ENCODE measurements at regions not wholly inside any gene's neighbourhood (a gene's known extent, or its start where the extent isn't known, plus 50 kb on each side); places are given as distances from the start of the nearest gene placed in this dataset.

GRCh38 chr2:153626676-153627075 lies 148.1 kb upstream of the RPRM start:
- Histone ChIP-seq H3K9me3 (replicated peaks) (peaks cover 18% of the 10 kb centered on the region), H3K27ac (replicated peaks) (no peak overlapping the region), H3K27me3 (ENCODE audit: low read depth) (no peaks in the 10 kb centered on the region), H3K4me3 (no peak overlapping the region), H3K36me3 (no peaks in the 10 kb centered on the region), H3K4me1 (no peaks in the 10 kb centered on the region)
- intact Hi-C loops (cut with micrococcal nuclease): no loop called here
- DNase-seq: no peak
- no peak for TF ChIP-seq CTCF (IDR thresholded peaks at IDR 0.05; ENCODE audit: borderline replicate concordance)

- no peaks in the 10 kb centered on the region for H3K36me3 ChIP-seq
- H3K4me1 ChIP-seq: no peaks in the 10 kb centered on the region
- DNase-seq: no peak
- intact Hi-C loops (cut with micrococcal nuclease): no loop called here
- no peak for TF ChIP-seq CTCF (IDR thresholded peaks at IDR 0.05; ENCODE audit: borderline replicate concordance)
- H3K27me3 ChIP-seq (ENCODE audit: low read depth): no peaks in the 10 kb centered on the region
- H3K27ac ChIP-seq (replicated peaks): no peak overlapping the region
- no peak overlapping the region for H3K4me3 ChIP-seq
- H3K9me3 ChIP-seq (replicated peaks): peaks cover 10% of the 10 kb centered on the region
These were observed 156.9 kb upstream of the RPRM start for GRCh38 chr2:153635494-153635893.

GRCh38 chr2:153641046-153641445 lies 162.5 kb upstream of the RPRM start:
- intact Hi-C loops (cut with micrococcal nuclease): no loop called here

DNA sequence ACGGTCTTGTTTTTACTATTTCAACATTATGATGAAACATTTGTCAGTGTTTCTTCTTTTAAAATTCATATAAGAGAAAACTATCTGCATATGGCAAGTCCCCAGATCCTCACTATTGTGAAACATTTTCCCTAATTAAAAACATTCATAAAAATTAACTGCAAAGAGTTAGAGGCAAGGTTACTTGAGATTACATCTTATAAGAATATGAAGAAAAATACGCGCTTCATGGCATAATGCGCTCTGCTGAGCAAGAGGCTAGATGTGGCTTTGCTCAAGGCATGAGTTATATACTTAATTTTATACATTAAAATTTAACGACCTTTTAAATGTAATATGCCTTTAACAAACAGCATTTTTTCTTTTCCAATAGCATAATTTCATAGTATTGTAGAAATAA lies 166.4 kb upstream of the RPRM start:
- H3K27me3 ChIP-seq (ENCODE audit: low read depth): no peaks in the 10 kb centered on the region
- no peak for TF ChIP-seq CTCF (IDR thresholded peaks at IDR 0.05; ENCODE audit: borderline replicate concordance)
- no peaks in the 10 kb centered on the region for H3K4me1 ChIP-seq
- no peak for DNase-seq
- H3K4me3 ChIP-seq: no peak overlapping the region
- H3K27ac ChIP-seq (replicated peaks): no peak overlapping the region
- intact Hi-C loops (cut with micrococcal nuclease): no loop called here
- H3K36me3 ChIP-seq: no peaks in the 10 kb centered on the region
- peaks cover 13% of the 10 kb centered on the region for H3K9me3 ChIP-seq (replicated peaks)

More at GRCh38 chr2:153641046-153641445, 162.5 kb upstream of the RPRM start:
- Histone ChIP-seq H3K27me3 (ENCODE audit: low read depth) (no peaks in the 10 kb centered on the region), H3K36me3 (no peaks in the 10 kb centered on the region), H3K4me3 (no peak overlapping the region), H3K9me3 (replicated peaks) (peaks cover 6% of the 10 kb centered on the region), H3K27ac (replicated peaks) (no peak overlapping the region), H3K4me1 (no peaks in the 10 kb centered on the region)
- TF ChIP-seq CTCF (IDR thresholded peaks at IDR 0.05; ENCODE audit: borderline replicate concordance): no peak
- no peak for DNase-seq

- no peaks in the 10 kb centered on the region for H3K27me3 ChIP-seq (ENCODE audit: low read depth)
- no peak overlapping the region for H3K27ac ChIP-seq (replicated peaks)
- intact Hi-C loops (cut with micrococcal nuclease): no loop called here
- no peak for DNase-seq
- no peaks in the 10 kb centered on the region for H3K36me3 ChIP-seq
- no peak overlapping the region for H3K4me3 ChIP-seq
- H3K9me3 ChIP-seq (replicated peaks): peaks cover 14% of the 10 kb centered on the region
- H3K4me1 ChIP-seq: no peaks in the 10 kb centered on the region
- no peak for TF ChIP-seq CTCF (IDR thresholded peaks at IDR 0.05; ENCODE audit: borderline replicate concordance)
These were observed 167.0 kb upstream of the RPRM start for GRCh38 chr2:153645599-153645998.

GRCh38 chr2:153657651-153658050 lies 179.1 kb upstream of the RPRM start:
- intact Hi-C loops (cut with micrococcal nuclease): no loop called here
- no peak overlapping the region for H3K4me3 ChIP-seq
- no peak for TF ChIP-seq CTCF (IDR thresholded peaks at IDR 0.05; ENCODE audit: borderline replicate concordance)

More at GRCh38 chr2:153657651-153658050, 179.1 kb upstream of the RPRM start:
- no peaks in the 10 kb centered on the region for H3K4me1 ChIP-seq
- peaks cover 3% of the 10 kb centered on the region for H3K9me3 ChIP-seq (replicated peaks)
- no peak overlapping the region for H3K27ac ChIP-seq (replicated peaks)
- DNase-seq: no peak
- H3K36me3 ChIP-seq: no peaks in the 10 kb centered on the region
- H3K27me3 ChIP-seq (ENCODE audit: low read depth): no peaks in the 10 kb centered on the region
